ENCODE measurements at regions not wholly inside any gene's neighbourhood (a gene's known extent, or its start where the extent isn't known, plus 50 kb on each side); places are given as distances from the start of the nearest gene placed in this dataset.

DNA sequence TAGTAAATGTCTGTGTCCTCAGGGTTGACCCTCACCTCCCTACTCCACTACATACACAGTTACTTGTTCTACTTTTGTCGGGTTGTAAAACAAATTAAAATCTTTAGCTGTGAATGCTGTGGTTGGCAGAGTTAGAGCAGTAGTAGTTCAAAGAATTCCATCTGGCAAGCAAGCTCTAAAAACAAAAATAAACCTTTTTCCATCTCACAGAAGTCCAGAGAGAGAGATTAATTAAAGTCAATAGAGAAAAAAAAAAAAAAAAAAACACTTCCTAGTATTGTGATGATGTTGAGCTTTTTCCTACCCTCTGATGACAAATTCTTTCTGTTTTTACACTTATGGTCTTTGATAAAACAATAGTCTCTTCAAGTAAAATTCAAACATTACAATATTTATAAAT lies 338.4 kb downstream of the PCDH17 start:
- TF ChIP-seq POLR2A (IDR thresholded peaks at IDR 0.05) = no peak
- TF ChIP-seq CTCF (IDR thresholded peaks at IDR 0.05) = no peak

Measured in Peyer's patch (tissue), 4 donors.